ENCODE measurements at regions not wholly inside any gene's neighbourhood (a gene's known extent, or its start where the extent isn't known, plus 50 kb on each side); places are given as distances from the start of the nearest gene placed in this dataset.

DNA sequence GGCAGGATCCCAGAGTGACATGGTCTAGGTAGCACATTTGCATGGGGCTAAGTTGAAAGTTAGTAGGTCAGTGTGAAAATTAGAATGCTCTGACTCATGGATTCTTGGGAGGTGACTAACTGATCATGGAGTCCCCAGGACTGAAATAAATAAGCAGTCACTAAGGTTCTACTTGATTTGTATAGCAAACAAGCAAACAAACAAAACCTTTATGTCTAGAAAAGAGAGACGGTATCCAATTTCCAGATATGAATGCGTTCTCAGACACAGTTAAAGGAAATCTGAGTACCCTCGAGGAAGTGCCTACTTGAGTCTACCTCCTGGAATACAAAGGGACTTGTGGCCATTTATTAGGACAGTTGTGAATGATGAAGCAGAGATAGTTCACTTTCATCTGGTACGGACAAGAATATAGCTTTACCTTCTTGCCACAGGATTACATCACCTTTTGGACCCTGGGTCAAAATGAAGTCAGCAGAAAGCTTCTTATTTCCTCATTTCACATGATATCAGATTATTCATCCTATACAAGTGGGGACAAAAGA, 54.3 kb upstream of the AGPS start:
- TF ChIP-seq, protein P1, sequence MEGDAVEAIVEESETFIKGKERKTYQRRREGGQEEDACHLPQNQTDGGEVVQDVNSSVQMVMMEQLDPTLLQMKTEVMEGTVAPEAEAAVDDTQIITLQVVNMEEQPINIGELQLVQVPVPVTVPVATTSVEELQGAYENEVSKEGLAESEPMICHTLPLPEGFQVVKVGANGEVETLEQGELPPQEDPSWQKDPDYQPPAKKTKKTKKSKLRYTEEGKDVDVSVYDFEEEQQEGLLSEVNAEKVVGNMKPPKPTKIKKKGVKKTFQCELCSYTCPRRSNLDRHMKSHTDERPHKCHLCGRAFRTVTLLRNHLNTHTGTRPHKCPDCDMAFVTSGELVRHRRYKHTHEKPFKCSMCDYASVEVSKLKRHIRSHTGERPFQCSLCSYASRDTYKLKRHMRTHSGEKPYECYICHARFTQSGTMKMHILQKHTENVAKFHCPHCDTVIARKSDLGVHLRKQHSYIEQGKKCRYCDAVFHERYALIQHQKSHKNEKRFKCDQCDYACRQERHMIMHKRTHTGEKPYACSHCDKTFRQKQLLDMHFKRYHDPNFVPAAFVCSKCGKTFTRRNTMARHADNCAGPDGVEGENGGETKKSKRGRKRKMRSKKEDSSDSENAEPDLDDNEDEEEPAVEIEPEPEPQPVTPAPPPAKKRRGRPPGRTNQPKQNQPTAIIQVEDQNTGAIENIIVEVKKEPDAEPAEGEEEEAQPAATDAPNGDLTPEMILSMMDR (IDR thresholded peaks at IDR 0.05; ENCODE audit: low read depth, low read length) = no peak
- DNase-seq (ENCODE audit: extremely low read depth, low read depth) = no peak

DNA sequence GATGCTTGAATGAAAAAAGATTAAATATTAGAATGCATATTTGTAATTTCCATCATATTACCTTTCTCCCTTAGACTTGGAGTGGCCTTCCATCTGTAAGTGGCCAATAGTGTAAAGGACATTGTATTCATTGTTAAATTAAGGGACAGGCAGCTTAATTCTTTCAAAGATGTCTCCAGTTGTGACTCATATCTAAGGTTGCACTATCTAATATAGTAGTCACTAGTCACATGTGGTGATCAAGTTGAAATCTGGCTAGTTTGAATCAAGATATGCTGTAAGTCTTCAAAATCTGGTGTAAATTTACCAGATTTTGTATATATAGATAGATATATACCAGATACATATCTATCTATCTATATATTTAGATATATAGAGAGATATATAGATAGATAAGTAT, 52.4 kb upstream of the AGPS start:
- TF ChIP-seq, protein P1 (IDR thresholded peaks at IDR 0.05; ENCODE audit: low read depth, low read length) = no peak
- no peak for DNase-seq (ENCODE audit: extremely low read depth, low read depth)

DNA sequence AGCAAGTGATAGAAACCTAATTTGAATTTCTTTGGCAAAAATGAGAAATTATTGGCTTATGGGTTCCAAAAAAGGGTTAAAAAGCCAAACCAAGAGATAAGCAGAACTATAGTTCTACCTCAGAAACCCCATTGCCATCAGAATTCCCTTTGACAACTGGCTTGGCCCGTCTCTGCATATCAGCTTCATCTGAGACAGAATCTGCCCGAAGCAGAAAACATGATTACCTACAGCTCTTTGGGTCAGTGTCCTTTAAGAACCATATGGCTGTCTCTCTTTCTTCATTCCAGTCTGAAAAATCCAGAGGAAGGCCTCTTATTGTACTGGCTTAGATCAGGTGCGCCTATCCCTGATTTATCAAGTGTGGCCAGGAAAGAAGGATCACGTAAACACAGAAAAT, 49.8 kb upstream of the AGPS start:
- TF ChIP-seq, protein P1 (IDR thresholded peaks at IDR 0.05; ENCODE audit: low read depth, low read length) = no peak

More for the DNA sequence above, 49.8 kb upstream of the AGPS start:
- no peak for DNase-seq (ENCODE audit: extremely low read depth, low read depth)

All from AG09319 (cell line).